OCI-LY1 (cell line): ENCODE measurements at regions not wholly inside any gene's neighbourhood (a gene's known extent, or its start where the extent isn't known, plus 50 kb on each side); places are given as distances from the start of the nearest gene placed in this dataset.

Experiments
- EZH2 ChIP-seq: fragments of 200-600 bp; sonication (generic), shearing (Covaris generic); IDR thresholded peaks from 2 replicates; pipeline ENCODE4 v1.8.0; 2017; ENCODE audit warnings: borderline replicate concordance, mixed run types, mild to moderate bottlenecking, antibody characterized with exemption, low read length, moderate library complexity, mixed read lengths
- TF ChIP-seq, protein P1 (sequence below): fragments of 200-600 bp; sonication (generic), shearing (Covaris generic); IDR thresholded peaks from 2 replicates; pipeline ENCODE4 v1.5.1; 2017; ENCODE audit warnings: mild to moderate bottlenecking, antibody characterized with exemption, low read length, moderate library complexity, mixed read lengths

DNA sequence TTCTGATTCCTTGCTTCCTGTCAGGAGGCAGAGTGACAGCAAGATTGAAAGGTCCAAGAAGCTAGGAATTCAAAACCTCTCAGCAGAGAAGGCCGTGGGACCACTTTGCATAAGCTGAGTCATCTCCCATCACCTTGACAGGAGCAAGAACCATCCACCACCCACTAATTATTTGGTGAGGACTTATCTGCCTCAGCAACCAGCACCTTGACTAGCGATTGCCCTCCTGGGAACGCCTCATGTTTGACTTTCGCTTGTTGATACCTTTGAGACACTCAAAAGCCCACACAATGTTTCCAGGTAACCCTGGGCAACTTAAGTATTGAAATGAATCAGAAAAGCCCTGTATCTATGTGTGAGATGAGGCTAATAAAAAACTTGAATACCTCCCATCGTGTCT, 233.5 kb upstream of the GYPA start:
- TF ChIP-seq, protein P1, sequence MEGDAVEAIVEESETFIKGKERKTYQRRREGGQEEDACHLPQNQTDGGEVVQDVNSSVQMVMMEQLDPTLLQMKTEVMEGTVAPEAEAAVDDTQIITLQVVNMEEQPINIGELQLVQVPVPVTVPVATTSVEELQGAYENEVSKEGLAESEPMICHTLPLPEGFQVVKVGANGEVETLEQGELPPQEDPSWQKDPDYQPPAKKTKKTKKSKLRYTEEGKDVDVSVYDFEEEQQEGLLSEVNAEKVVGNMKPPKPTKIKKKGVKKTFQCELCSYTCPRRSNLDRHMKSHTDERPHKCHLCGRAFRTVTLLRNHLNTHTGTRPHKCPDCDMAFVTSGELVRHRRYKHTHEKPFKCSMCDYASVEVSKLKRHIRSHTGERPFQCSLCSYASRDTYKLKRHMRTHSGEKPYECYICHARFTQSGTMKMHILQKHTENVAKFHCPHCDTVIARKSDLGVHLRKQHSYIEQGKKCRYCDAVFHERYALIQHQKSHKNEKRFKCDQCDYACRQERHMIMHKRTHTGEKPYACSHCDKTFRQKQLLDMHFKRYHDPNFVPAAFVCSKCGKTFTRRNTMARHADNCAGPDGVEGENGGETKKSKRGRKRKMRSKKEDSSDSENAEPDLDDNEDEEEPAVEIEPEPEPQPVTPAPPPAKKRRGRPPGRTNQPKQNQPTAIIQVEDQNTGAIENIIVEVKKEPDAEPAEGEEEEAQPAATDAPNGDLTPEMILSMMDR, result no peak
- no peak for TF ChIP-seq EZH2
